ENCODE measurements at regions not wholly inside any gene's neighbourhood (a gene's known extent, or its start where the extent isn't known, plus 50 kb on each side); places are given as distances from the start of the nearest gene placed in this dataset.

DNA sequence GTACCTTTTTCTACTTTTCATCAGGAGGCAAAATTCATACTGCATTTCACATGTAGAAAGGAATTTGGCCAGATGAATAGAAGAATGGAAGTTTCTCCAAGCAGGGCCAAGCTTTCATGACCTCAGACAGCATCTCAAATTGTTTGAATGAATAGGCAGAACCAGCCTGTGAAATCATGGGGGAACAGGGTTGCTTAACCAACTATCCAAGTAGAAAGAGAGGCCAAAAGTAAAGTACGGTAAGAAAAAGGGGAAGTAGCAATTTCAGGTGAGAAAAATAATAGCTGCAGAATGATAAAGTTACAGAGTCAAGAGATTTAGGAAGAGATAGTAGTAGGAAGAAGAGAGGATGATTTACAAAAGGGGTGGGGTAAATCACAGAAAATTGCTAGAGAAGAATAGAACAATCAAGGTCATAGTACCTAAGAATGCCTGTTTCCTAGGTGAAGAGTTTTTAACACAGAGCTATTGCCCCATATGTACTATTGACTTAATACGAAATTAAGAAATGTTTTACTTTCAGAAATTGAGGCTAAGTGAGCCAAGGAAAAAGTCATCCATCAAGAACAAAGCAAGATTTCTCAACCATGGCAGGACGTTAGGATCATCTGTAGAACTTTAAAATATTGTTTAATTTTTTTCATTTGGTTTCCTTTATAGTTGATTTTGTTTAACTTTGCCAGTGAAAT, 177.1 kb upstream of the TET2 start:
- TF ChIP-seq, protein P1, sequence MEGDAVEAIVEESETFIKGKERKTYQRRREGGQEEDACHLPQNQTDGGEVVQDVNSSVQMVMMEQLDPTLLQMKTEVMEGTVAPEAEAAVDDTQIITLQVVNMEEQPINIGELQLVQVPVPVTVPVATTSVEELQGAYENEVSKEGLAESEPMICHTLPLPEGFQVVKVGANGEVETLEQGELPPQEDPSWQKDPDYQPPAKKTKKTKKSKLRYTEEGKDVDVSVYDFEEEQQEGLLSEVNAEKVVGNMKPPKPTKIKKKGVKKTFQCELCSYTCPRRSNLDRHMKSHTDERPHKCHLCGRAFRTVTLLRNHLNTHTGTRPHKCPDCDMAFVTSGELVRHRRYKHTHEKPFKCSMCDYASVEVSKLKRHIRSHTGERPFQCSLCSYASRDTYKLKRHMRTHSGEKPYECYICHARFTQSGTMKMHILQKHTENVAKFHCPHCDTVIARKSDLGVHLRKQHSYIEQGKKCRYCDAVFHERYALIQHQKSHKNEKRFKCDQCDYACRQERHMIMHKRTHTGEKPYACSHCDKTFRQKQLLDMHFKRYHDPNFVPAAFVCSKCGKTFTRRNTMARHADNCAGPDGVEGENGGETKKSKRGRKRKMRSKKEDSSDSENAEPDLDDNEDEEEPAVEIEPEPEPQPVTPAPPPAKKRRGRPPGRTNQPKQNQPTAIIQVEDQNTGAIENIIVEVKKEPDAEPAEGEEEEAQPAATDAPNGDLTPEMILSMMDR (IDR thresholded peaks at IDR 0.05; ENCODE audit: low read depth, low read length), result no peak
- DNase-seq (ENCODE audit: extremely low read depth, low read depth), result no peak

- TF ChIP-seq, protein P1 (IDR thresholded peaks at IDR 0.05; ENCODE audit: low read depth, low read length), result no peak
- DNase-seq (ENCODE audit: extremely low read depth, low read depth), result no peak
Observed at GRCh38 chr4:104971462-104971861, 175.2 kb upstream of the TET2 start.

GRCh38 chr4:104973708-104974107, 173.0 kb upstream of the TET2 start:
- TF ChIP-seq, protein P1 (IDR thresholded peaks at IDR 0.05; ENCODE audit: low read depth, low read length), result no peak
- DNase-seq (ENCODE audit: extremely low read depth, low read depth), result no peak

DNA sequence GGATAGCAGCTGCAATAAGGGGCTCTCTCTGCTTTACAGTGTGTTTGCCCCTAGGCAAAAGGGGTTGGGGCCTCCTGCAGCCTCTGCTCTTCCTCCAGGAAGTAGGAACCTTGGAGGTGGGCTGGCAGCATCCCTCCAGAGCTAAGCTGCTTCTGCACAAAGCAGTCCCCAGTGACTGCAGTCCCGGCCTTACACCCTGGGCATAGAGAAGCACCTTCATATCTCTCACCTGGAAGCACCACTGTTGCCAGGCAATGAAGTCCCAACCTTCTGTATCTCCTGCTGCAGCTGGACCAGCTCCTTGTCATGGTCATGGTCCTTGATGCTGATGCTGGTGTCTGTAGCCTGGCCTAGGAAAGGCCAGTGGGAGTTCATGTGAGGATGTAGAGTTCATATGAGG, 171.1 kb upstream of the TET2 start:
- TF ChIP-seq, protein P1 (IDR thresholded peaks at IDR 0.05; ENCODE audit: low read depth, low read length), result no peak
- no peak for DNase-seq (ENCODE audit: extremely low read depth, low read depth)

DNA sequence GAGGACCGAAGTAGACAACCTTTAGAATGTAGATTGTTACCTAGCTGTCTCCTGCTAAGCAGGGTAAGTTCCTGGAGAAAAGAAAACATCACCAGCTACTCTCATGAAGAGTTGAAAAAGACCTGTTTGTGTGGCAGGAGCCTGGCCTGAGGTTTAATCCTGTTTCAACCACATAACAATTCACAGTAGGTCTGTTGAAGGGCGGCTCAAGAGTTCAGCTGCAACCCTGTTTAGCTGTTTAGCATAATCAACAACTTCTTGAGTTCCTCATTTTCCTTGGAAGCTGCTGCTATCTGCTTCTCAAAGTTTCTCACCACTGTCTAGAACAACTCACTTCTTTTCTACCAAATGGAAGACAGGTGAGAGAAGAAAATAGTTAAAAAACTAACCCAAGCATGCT, 170.4 kb upstream of the TET2 start:
- no peak for DNase-seq (ENCODE audit: extremely low read depth, low read depth)
- TF ChIP-seq, protein P1 (IDR thresholded peaks at IDR 0.05; ENCODE audit: low read depth, low read length), result no peak

- TF ChIP-seq, protein P1 (IDR thresholded peaks at IDR 0.05; ENCODE audit: low read depth, low read length), result no peak
Observed at GRCh38 chr4:104979083-104979760, 167.5 kb upstream of the TET2 start.

GRCh38 chr4:104983615-104984179, 163.0 kb upstream of the TET2 start:
- TF ChIP-seq, protein P1 (IDR thresholded peaks at IDR 0.05; ENCODE audit: low read depth, low read length), result no peak
- no peak for DNase-seq (ENCODE audit: extremely low read depth, low read depth)

More at GRCh38 chr4:104979083-104979760, 167.5 kb upstream of the TET2 start:
- DNase-seq (ENCODE audit: extremely low read depth, low read depth), result no peak

Data from AG09319 (cell line).